GM04504 (cell line): ENCODE measurements at regions not wholly inside any gene's neighbourhood (a gene's known extent, or its start where the extent isn't known, plus 50 kb on each side); places are given as distances from the start of the nearest gene placed in this dataset.
A peak's percentile ranks its signal among the peaks of the same experiment; 100 is the strongest.
"Not testable (repeated sequence)": the region's sequence is repeated elsewhere in the genome, so short reads cannot be mapped to it uniquely, and the experiment has no call there.

ENCODE experiments used
- DNase-seq: peaks from one replicate; pipeline ENCODE4 v3.0.0-alpha.2; 2012; ENCODE audit warnings: low read depth

GRCh38 chr2:163187119-163187518, 348.6 kb upstream of the KCNH7 start:
- DNase-seq = no peak

GRCh38 chr2:163185160-163185559, 346.6 kb upstream of the KCNH7 start:
- no peak for DNase-seq

GRCh38 chr2:163182764-163183354, 344.3 kb upstream of the KCNH7 start:
- DNase-seq = no peak

- DNase-seq = no peak
Measured at GRCh38 chr2:163177592-163177991, 339.0 kb upstream of the KCNH7 start.

GRCh38 chr2:163175294-163175693, 336.7 kb upstream of the KCNH7 start:
- no peak for DNase-seq

- no peak for DNase-seq
Measured at GRCh38 chr2:163173591-163173990, 335.0 kb upstream of the KCNH7 start.

- DNase-seq = no peak
Measured at GRCh38 chr2:163171786-163172530, 333.4 kb upstream of the KCNH7 start.

- DNase-seq = no peak
Measured at GRCh38 chr2:163157891-163158496, 319.4 kb upstream of the KCNH7 start.

GRCh38 chr2:163157411-163157810, 318.8 kb upstream of the KCNH7 start:
- no peak for DNase-seq

GRCh38 chr2:163155925-163156324, 317.4 kb upstream of the KCNH7 start:
- no peak for DNase-seq

- peak; percentile 6 for DNase-seq
Measured at GRCh38 chr2:163155279-163155883, 316.8 kb upstream of the KCNH7 start.

GRCh38 chr2:163142618-163143017, 304.1 kb upstream of the KCNH7 start:
- no peak for DNase-seq

- no peak for DNase-seq
Measured at GRCh38 chr2:163138947-163139346, 300.4 kb upstream of the KCNH7 start.

GRCh38 chr2:163135256-163135655, 296.7 kb upstream of the KCNH7 start:
- no peak for DNase-seq

- no peak for DNase-seq
Measured at GRCh38 chr2:163133602-163134001, 295.0 kb upstream of the KCNH7 start.

- DNase-seq = no peak
Measured at GRCh38 chr2:163132850-163133249, 294.3 kb upstream of the KCNH7 start.

GRCh38 chr2:163132207-163132606, 293.6 kb upstream of the KCNH7 start:
- not testable (repeated sequence) for DNase-seq

- no peak for DNase-seq
Measured at GRCh38 chr2:163123526-163123925, 285.0 kb upstream of the KCNH7 start.

GRCh38 chr2:163122257-163122656, 283.7 kb upstream of the KCNH7 start:
- DNase-seq = no peak

GRCh38 chr2:163121483-163121882, 282.9 kb upstream of the KCNH7 start:
- no peak for DNase-seq

- no peak for DNase-seq
Measured at GRCh38 chr2:163119966-163120365, 281.4 kb upstream of the KCNH7 start.

- DNase-seq = no peak
Measured at GRCh38 chr2:163086940-163087339, 248.4 kb upstream of the KCNH7 start.
